Endothelial cell of umbilical vein (primary cell): ENCODE measurements at regions not wholly inside any gene's neighbourhood (a gene's known extent, or its start where the extent isn't known, plus 50 kb on each side); places are given as distances from the start of the nearest gene placed in this dataset.

Experiments
- BruUV-seq: library from RNA; stranded (reverse); fragments of 400-500 nt; replicated peaks from 2 replicates; lab custom pipeline; 2021; lab: Mats Ljungman, UMichigan
- CTCF ChIA-PET: fragments of 300-600, 350-600 bp; sonication (Branson Sonifier 250); formaldehyde crosslinking; loops from one replicate; lab custom pipeline; 2021; ENCODE audit warnings: antibody characterized with exemption, inconsistent platforms; lab: Charles Lee
- POLR2A ChIA-PET: fragments of 300-600, 350-600 bp; sonication (Branson Sonifier 250); formaldehyde crosslinking; loops from one replicate; lab custom pipeline; 2021; ENCODE audit warnings: antibody characterized with exemption, inconsistent platforms; lab: Charles Lee
- DNase-seq: peaks from one replicate; pipeline ENCODE4 v3.0.0-alpha.2; 2011; ENCODE audit warnings: low read depth, low spot score
- FAIRE-seq: peaks from 2 replicates; lab custom pipeline; 2011; peaks lifted over from hg19 to GRCh38; lab: Jason Lieb, UNC
- H2AFZ ChIP-seq: 2 replicates; pipeline ENCODE4 v1.6.0; 2012; ENCODE audit warnings: low read depth, low read length, control low read depth, inconsistent platforms
- H3K27ac ChIP-seq: 2 replicates; pipeline ENCODE4 v1.5.1; 2011; ENCODE audit warnings: low read depth, mild to moderate bottlenecking, control low read depth, low read length, moderate library complexity; ENCODE audit not compliant: insufficient read depth
- H3K27me3 ChIP-seq, 2 experiments: 2 replicates each; pipeline versions ENCODE4 v1.6.0 to v1.6.1; 2011; ENCODE audit warnings: low read length in 2 of 2, mixed read lengths in 1 of 2; ENCODE audit not compliant: control insufficient read depth in 2 of 2, insufficient read depth in 2 of 2
- H3K36me3 ChIP-seq, 2 experiments: 2 replicates in 1 of 2; 3 replicates in 1 of 2; pipeline ENCODE4 v1.5.1; 2011; ENCODE audit warnings: low read length in 2 of 2, mild to moderate bottlenecking in 1 of 2, moderate library complexity in 1 of 2; ENCODE audit not compliant: control insufficient read depth in 2 of 2, insufficient read depth in 2 of 2; ENCODE audit errors: extremely low read depth in 1 of 2
- H3K4me1 ChIP-seq: 3 replicates; pipeline ENCODE4 v1.5.1; 2011; ENCODE audit warnings: mild to moderate bottlenecking, low read length; ENCODE audit not compliant: control insufficient read depth, insufficient read depth; ENCODE audit errors: extremely low read depth
- H3K4me2 ChIP-seq: 2 replicates; pipeline ENCODE4 v1.6.1; 2011; ENCODE audit warnings: low read length, control low read depth, mixed read lengths; ENCODE audit not compliant: insufficient read depth
- H3K4me3 ChIP-seq, 3 experiments: fragments of 200-600 bp in 1 of 3; sonication (generic), shearing (Covaris generic) in 1 of 3; replicated peaks in 1 of 3; 2 replicates each; pipeline ENCODE4 v1.5.1; 2011 to 2016; ENCODE audit warnings: control low read depth in 3 of 3, low read length in 3 of 3, mild to moderate bottlenecking in 2 of 3, inconsistent platforms in 1 of 3, low read depth in 1 of 3, moderate library complexity in 1 of 3; ENCODE audit not compliant: insufficient read depth in 1 of 3
- H3K79me2 ChIP-seq: 2 replicates; pipeline ENCODE4 v1.6.0; 2012; ENCODE audit warnings: low read length, inconsistent platforms; ENCODE audit not compliant: control insufficient read depth, insufficient read depth
- H3K9ac ChIP-seq: replicated peaks from 2 replicates; pipeline ENCODE3; 2011; ENCODE audit warnings: low read length, control low read depth; ENCODE audit not compliant: insufficient read depth; ENCODE audit errors: extremely low read depth
- H3K9me1 ChIP-seq: replicated peaks from 3 replicates; pipeline ENCODE4 v1.6.0; 2011; ENCODE audit warnings: mild to moderate bottlenecking, low read length; ENCODE audit not compliant: control insufficient read depth, insufficient read depth; ENCODE audit errors: extremely low read depth
- H3K9me3 ChIP-seq: replicated peaks from 2 replicates; pipeline ENCODE4 v1.5.1; 2012; ENCODE audit warnings: low read length, inconsistent platforms; ENCODE audit not compliant: control insufficient read depth, insufficient read depth
- H4K20me1 ChIP-seq: replicated peaks from 2 replicates; pipeline ENCODE3; 2011; ENCODE audit warnings: mild to moderate bottlenecking, low read length; ENCODE audit not compliant: control insufficient read depth, insufficient read depth; ENCODE audit errors: extremely low read depth
- CTCF ChIP-seq, 2 donors: IDR thresholded peaks; 1 replicate in 1 of 2; 2 replicates in 1 of 2; pipeline ENCODE4 v1.5.1; 2011; ENCODE audit warnings: low read length in 2 of 2, mild to moderate bottlenecking in 2 of 2, moderate library complexity in 2 of 2, control low read depth in 1 of 2, inconsistent platforms in 1 of 2, low read depth in 1 of 2; ENCODE audit not compliant: insufficient read depth in 1 of 2; ENCODE audit errors: extremely low read depth in 1 of 2
- EZH2 ChIP-seq: IDR thresholded peaks from 2 replicates; pipeline ENCODE4 v1.6.1; 2012; ENCODE audit warnings: borderline replicate concordance, low read depth, mild to moderate bottlenecking, moderate library complexity, low read length, inconsistent platforms; ENCODE audit not compliant: severe bottlenecking
- FOS ChIP-seq: IDR thresholded peaks from 2 replicates; pipeline ENCODE4 v1.6.1; 2011; ENCODE audit warnings: mild to moderate bottlenecking, low read length, moderate library complexity, borderline replicate concordance; ENCODE audit not compliant: insufficient read depth
- GATA2 ChIP-seq: IDR thresholded peaks from 2 replicates; pipeline ENCODE4 v1.7.0; 2011; ENCODE audit warnings: low read depth, mild to moderate bottlenecking, moderate library complexity, mixed read lengths, low read length; ENCODE audit not compliant: insufficient read length, insufficient read depth
- JUN ChIP-seq: IDR thresholded peaks from 2 replicates; pipeline ENCODE4 v1.6.1; 2011; ENCODE audit warnings: borderline replicate concordance, low read depth; ENCODE audit not compliant: insufficient read length, insufficient read depth
- MAX ChIP-seq: IDR thresholded peaks from 2 replicates; pipeline ENCODE4 v1.6.1; 2011; ENCODE audit not compliant: insufficient read depth, insufficient read length
- MYC ChIP-seq: IDR thresholded peaks from one replicate; pipeline ENCODE4 v1.6.1; 2011; ENCODE audit warnings: mild to moderate bottlenecking, low read depth, low read length
- POLR2A ChIP-seq: IDR thresholded peaks from 2 replicates; pipeline ENCODE4 v1.6.1; 2012; ENCODE audit warnings: low read depth, mild to moderate bottlenecking, control low read depth, low read length
- POLR2AphosphoS5 ChIP-seq: IDR thresholded peaks from 2 replicates; pipeline ENCODE4 v1.6.1; 2012; ENCODE audit warnings: low read depth, mild to moderate bottlenecking, control low read depth, low read length, moderate library complexity; ENCODE audit not compliant: insufficient read depth
- dilution Hi-C: fragments of 300-500 bp; cut with MboI; formaldehyde crosslinking; loops from one replicate; pipeline ENCODE4 v1.15.0; 2019; ENCODE audit warnings: low sequenced_read_pairs; ENCODE audit not compliant: extremely low pct_ligation_motif_present
- intact Hi-C: fragments of 100-400 bp; cut with micrococcal nuclease; formaldehyde crosslinking; loops from one replicate; pipeline ENCODE4 v1.10.0; 2022

- CTCF ChIA-PET: no interaction called here
- Histone ChIP-seq H4K20me1 (no peaks in the 10 kb centered on the region), H3K36me3 (no peaks in the 10 kb centered on the region), H3K27me3 (no peaks in the 10 kb centered on the region), H3K4me3 (no peak overlapping the region), H3K79me2 (no peaks in the 10 kb centered on the region), H3K9me3 (no peaks in the 10 kb centered on the region), H3K9ac (no peak overlapping the region), H3K4me1 (no peaks in the 10 kb centered on the region), H3K9me1 (no peaks in the 10 kb centered on the region), H3K4me2 (no peak overlapping the region), H2AFZ (no peak overlapping the region), H3K27ac (no peak overlapping the region)
- POLR2A ChIA-PET: no interaction called here
- intact Hi-C loops: no loop called here
- no TSS peak for BruUV-seq
- dilution Hi-C loops: no loop called here
- FAIRE-seq: peak; percentile 49
- no peak for DNase-seq
- TF ChIP-seq MYC: no peak
Measured at GRCh38 chrX:42420426-42420825, 357.5 kb downstream of the PPP1R2C start.

- Histone ChIP-seq H3K4me1 (no peaks in the 10 kb centered on the region), H2AFZ (no peak overlapping the region), H3K9me3 (no peaks in the 10 kb centered on the region), H3K36me3 (no peaks in the 10 kb centered on the region), H3K9ac (no peak overlapping the region), H3K27me3 (no peaks in the 10 kb centered on the region), H3K9me1 (no peaks in the 10 kb centered on the region), H3K27ac (no peak overlapping the region), H3K4me2 (no peak overlapping the region), H3K79me2 (no peaks in the 10 kb centered on the region), H4K20me1 (no peaks in the 10 kb centered on the region), H3K4me3 (no peak overlapping the region)
- no peak for FAIRE-seq
- CTCF ChIA-PET: no interaction called here
- POLR2A ChIA-PET: no interaction called here
- DNase-seq: no peak
- no TSS peak for BruUV-seq
- TF ChIP-seq MAX: no peak
- TF ChIP-seq JUN: no peak
- TF ChIP-seq POLR2AphosphoS5: no peak
- TF ChIP-seq CTCF (IDR thresholded peaks at IDR 0.05; ENCODE audit: extremely low read depth in 1 of 2, insufficient read depth in 1 of 2, low read depth in 1 of 2, low read length in 2 of 2): no peak
- no peak for TF ChIP-seq POLR2A
- TF ChIP-seq MYC: no peak
- no peak for TF ChIP-seq GATA2
- no peak for TF ChIP-seq FOS
- no peak for TF ChIP-seq EZH2
- dilution Hi-C loops: no loop called here
- intact Hi-C loops: no loop called here
Measured at GRCh38 chrX:42415636-42416035, 362.3 kb downstream of the PPP1R2C start.
